LNCAP (cell line): ENCODE measurements at regions not wholly inside any gene's neighbourhood (a gene's known extent, or its start where the extent isn't known, plus 50 kb on each side); places are given as distances from the start of the nearest gene placed in this dataset.

Experiments used
- CTCF ChIP-seq: fragments of 450-650 bp; IDR thresholded peaks from 2 replicates; pipeline ENCODE4 v1.5.1; 2017; ENCODE audit warnings: mild to moderate bottlenecking

GRCh38 chr13:22744688-22745452, 435.9 kb upstream of the SGCG start:
- TF ChIP-seq CTCF: no peak

- no peak for TF ChIP-seq CTCF
These were observed 431.8 kb upstream of the SGCG start for GRCh38 chr13:22748866-22749577.

- TF ChIP-seq CTCF: no peak
These were observed 431.2 kb upstream of the SGCG start for GRCh38 chr13:22749626-22750025.

GRCh38 chr13:22757530-22758120, 423.2 kb upstream of the SGCG start:
- TF ChIP-seq CTCF: peak; percentile 51

GRCh38 chr13:22758245-22758644, 422.5 kb upstream of the SGCG start:
- no peak for TF ChIP-seq CTCF

GRCh38 chr13:22761709-22762108, 419.1 kb upstream of the SGCG start:
- no peak for TF ChIP-seq CTCF

GRCh38 chr13:22765547-22765946, 415.2 kb upstream of the SGCG start:
- TF ChIP-seq CTCF: no peak
